Activated CD4-positive, alpha-beta T cell treated with anti-CD3 and anti-CD28 coated beads for 36 hours (primary cell): ENCODE measurements at regions not wholly inside any gene's neighbourhood (a gene's known extent, or its start where the extent isn't known, plus 50 kb on each side); places are given as distances from the start of the nearest gene placed in this dataset.

ENCODE experiments used
- ATAC-seq: fragments of 200-7000 bp; cut with Tn5 transposase; one replicate; pipeline ENCODE4 v1.10.0; 2021; ENCODE audit warnings: mild to moderate bottlenecking, moderate library complexity
- CTCF ChIA-PET: fragments of 350-600 bp; sonication (Branson Sonifier 250); formaldehyde crosslinking; loops from one replicate; lab custom pipeline; 2021; ENCODE audit warnings: antibody characterized with exemption; lab: Charles Lee
- POLR2A ChIA-PET: fragments of 350-600 bp; sonication (Branson Sonifier 250); formaldehyde crosslinking; loops from one replicate; lab custom pipeline; 2021; ENCODE audit warnings: antibody characterized with exemption, inconsistent platforms; lab: Charles Lee
- DNase-seq: peaks from one replicate; pipeline ENCODE4 v3.0.0-alpha.2; 2020
- H3K27ac Mint-ChIP-seq: one replicate; pipeline ENCODE4 v1.8.0; 2021; ENCODE audit warnings: mixed read lengths
- H3K27me3 Mint-ChIP-seq: one replicate; pipeline ENCODE4 v1.8.0; 2021; ENCODE audit warnings: mixed read lengths
- H3K36me3 Mint-ChIP-seq: one replicate; pipeline ENCODE4 v1.8.0; 2021; ENCODE audit warnings: low read depth, mixed read lengths
- H3K4me1 Mint-ChIP-seq: one replicate; pipeline ENCODE4 v1.8.0; 2021; ENCODE audit warnings: mixed read lengths
- H3K4me3 Mint-ChIP-seq: one replicate; pipeline ENCODE4 v1.8.0; 2021; ENCODE audit warnings: mild to moderate bottlenecking, moderate library complexity, mixed read lengths
- H3K9me3 Mint-ChIP-seq: one replicate; pipeline ENCODE4 v1.8.0; 2021; ENCODE audit warnings: low read depth, mixed read lengths
- intact Hi-C, 2 experiments: fragments of 100-400 bp; cut with DNase I in 1 of 2; cut with micrococcal nuclease in 1 of 2; formaldehyde crosslinking; loops; one replicate each; pipeline versions ENCODE4 v1.14.2 to v1.15.1; 2022 to 2024; cut with DNase I, micrococcal nuclease

GRCh38 chr6:96743496-96743895 is 93.8 kb downstream of the GPR63 start:
- H3K9me3 Mint-ChIP-seq, result no peaks in the 10 kb centered on the region
- H3K4me3 Mint-ChIP-seq, result no peak overlapping the region
- DNase-seq (no peak), ATAC-seq (no peak)
- H3K4me1 Mint-ChIP-seq, result no peaks in the 10 kb centered on the region
- CTCF ChIA-PET, result interaction anchor here (2.0 kb wide), 1 partner anchor 16 kb away, joined by 4 read pairs; no protein-coding TSS in a partner anchor
- no peak overlapping the region for H3K27ac Mint-ChIP-seq
- POLR2A ChIA-PET, result no interaction called here
- H3K36me3 Mint-ChIP-seq, result no peaks in the 10 kb centered on the region
- intact Hi-C loops, result no loop called here
- peaks cover 16% of the 10 kb centered on the region for H3K27me3 Mint-ChIP-seq

GRCh38 chr6:96742702-96743101 is 94.6 kb downstream of the GPR63 start:
- Mint-ChIP-seq H3K4me1 (no peaks in the 10 kb centered on the region), H3K4me3 (no peak overlapping the region), H3K27me3 (peaks cover 16% of the 10 kb centered on the region), H3K36me3 (no peaks in the 10 kb centered on the region), H3K27ac (no peak overlapping the region), H3K9me3 (no peaks in the 10 kb centered on the region)
- no peak for ATAC-seq
- POLR2A ChIA-PET, result no interaction called here
- CTCF ChIA-PET, result interaction anchor here (2.0 kb wide), 1 partner anchor 16 kb away, joined by 4 read pairs; no protein-coding TSS in a partner anchor
- DNase-seq, result no peak
- intact Hi-C loops, result no loop called here

DNA sequence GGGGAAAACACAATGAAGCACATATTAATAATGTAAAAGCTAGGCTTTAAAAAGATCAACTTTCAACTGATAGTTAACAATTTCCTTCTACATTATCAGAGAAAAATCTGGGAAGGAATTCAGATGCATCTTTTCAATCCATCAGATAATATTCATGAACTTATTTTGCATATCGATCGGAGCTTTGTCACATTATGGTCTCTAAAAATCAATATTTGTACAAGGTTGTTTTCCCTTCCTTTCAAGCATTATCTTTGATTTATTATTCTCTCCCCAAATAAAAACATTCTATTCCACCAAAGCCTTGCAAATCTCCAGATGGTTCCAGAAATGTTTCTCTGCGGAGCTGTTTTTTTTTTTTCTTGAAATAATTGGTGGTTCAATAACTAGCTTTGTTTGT is 101.9 kb downstream of the GPR63 start:
- ChIA-PET POLR2A (no interaction called here), CTCF (interaction anchor here (0.7 kb wide), 1 partner anchor 36 kb away, joined by 3 read pairs; no protein-coding TSS in a partner anchor)
- Mint-ChIP-seq H3K9me3 (no peaks in the 10 kb centered on the region), H3K4me3 (no peak overlapping the region), H3K4me1 (no peaks in the 10 kb centered on the region), H3K27ac (no peak overlapping the region), H3K36me3 (no peaks in the 10 kb centered on the region), H3K27me3 (peaks cover 5% of the 10 kb centered on the region)
- no peak for ATAC-seq
- intact Hi-C loops, result no loop called here
- no peak for DNase-seq

DNA sequence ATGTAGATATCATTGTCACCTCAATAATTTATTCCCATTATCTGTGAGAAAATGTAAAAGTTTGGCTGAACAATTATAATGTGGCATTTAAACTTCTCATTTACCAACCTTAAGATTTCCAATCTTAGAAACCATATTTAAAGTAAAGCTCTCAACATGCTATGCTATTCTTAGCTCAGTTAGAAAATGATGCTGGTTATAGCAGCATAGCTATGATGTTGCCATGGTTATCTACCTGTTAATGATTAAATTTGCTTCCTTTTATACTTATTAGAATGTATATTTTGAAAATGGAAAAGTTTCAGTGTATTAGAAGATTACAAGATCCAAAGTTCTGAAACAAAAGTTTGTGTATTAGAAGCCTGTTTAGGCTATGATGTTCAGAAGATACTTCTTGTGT is 110.1 kb downstream of the GPR63 start:
- Mint-ChIP-seq H3K27ac (no peak overlapping the region), H3K36me3 (no peaks in the 10 kb centered on the region), H3K9me3 (no peaks in the 10 kb centered on the region), H3K4me1 (no peaks in the 10 kb centered on the region), H3K27me3 (peaks cover 14% of the 10 kb centered on the region), H3K4me3 (no peak overlapping the region)
- POLR2A ChIA-PET, result no interaction called here
- ATAC-seq, result no peak
- intact Hi-C loops, result no loop called here
- CTCF ChIA-PET, result no interaction called here
- DNase-seq, result no peak

- no peak overlapping the region for H3K4me3 Mint-ChIP-seq
- ChIA-PET CTCF (no interaction called here), POLR2A (no interaction called here)
- intact Hi-C loops, result no loop called here
- no peak overlapping the region for H3K27ac Mint-ChIP-seq
- H3K9me3 Mint-ChIP-seq, result no peaks in the 10 kb centered on the region
- DNase-seq (no peak), ATAC-seq (no peak)
- no peaks in the 10 kb centered on the region for H3K4me1 Mint-ChIP-seq
- H3K27me3 Mint-ChIP-seq, result peaks cover 14% of the 10 kb centered on the region
- H3K36me3 Mint-ChIP-seq, result no peaks in the 10 kb centered on the region
These were observed 112.0 kb downstream of the GPR63 start for GRCh38 chr6:96725296-96725695.

- ChIA-PET POLR2A (no interaction called here), CTCF (no interaction called here)
- H3K27ac Mint-ChIP-seq, result no peak overlapping the region
- intact Hi-C loops, result no loop called here
- DNase-seq, result no peak
- H3K36me3 Mint-ChIP-seq, result no peaks in the 10 kb centered on the region
- no peaks in the 10 kb centered on the region for H3K9me3 Mint-ChIP-seq
- ATAC-seq, result no peak
- H3K4me1 Mint-ChIP-seq, result no peaks in the 10 kb centered on the region
- no peak overlapping the region for H3K4me3 Mint-ChIP-seq
- peaks cover 11% of the 10 kb centered on the region for H3K27me3 Mint-ChIP-seq
These were observed 112.6 kb downstream of the GPR63 start for GRCh38 chr6:96724641-96725040.

DNA sequence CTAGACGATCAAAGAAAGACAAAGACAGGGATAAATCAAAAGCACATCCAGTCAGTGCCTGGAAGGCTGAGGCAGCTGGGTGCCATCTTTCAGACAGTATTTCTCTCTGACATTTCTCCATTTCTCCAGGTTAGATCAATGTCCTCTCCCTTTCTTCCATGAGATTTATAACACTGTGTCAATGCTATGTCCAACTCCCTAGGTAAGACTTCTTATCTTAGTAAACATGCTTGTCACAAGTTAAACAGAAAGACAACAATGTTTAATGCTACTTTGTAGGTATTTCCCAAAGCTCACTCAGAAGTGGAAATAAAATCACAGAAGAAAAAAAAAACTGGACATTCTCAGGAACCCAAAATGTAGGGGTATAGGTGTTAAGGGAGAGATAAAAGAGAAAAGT is 113.9 kb downstream of the GPR63 start:
- CTCF ChIA-PET, result no interaction called here
- intact Hi-C loops, result no loop called here

GRCh38 chr6:96721227-96721626 is 116.0 kb downstream of the GPR63 start:
- Mint-ChIP-seq H3K4me1 (no peaks in the 10 kb centered on the region), H3K27ac (no peak overlapping the region), H3K36me3 (no peaks in the 10 kb centered on the region), H3K27me3 (peaks cover 13% of the 10 kb centered on the region), H3K4me3 (no peak overlapping the region), H3K9me3 (no peaks in the 10 kb centered on the region)
- no peak for DNase-seq
- ChIA-PET CTCF (no interaction called here), POLR2A (no interaction called here)
- no peak for ATAC-seq
- intact Hi-C loops, result no loop called here

More for the DNA sequence above, 113.9 kb downstream of the GPR63 start:
- POLR2A ChIA-PET, result no interaction called here
- Mint-ChIP-seq H3K27me3 (peaks cover 11% of the 10 kb centered on the region), H3K4me1 (no peaks in the 10 kb centered on the region), H3K27ac (no peak overlapping the region), H3K4me3 (no peak overlapping the region), H3K9me3 (no peaks in the 10 kb centered on the region), H3K36me3 (no peaks in the 10 kb centered on the region)
- DNase-seq (no peak), ATAC-seq (no peak)

GRCh38 chr6:96716221-96716620 is 121.1 kb downstream of the GPR63 start:
- POLR2A ChIA-PET, result no interaction called here

GRCh38 chr6:96715608-96716007 is 121.7 kb downstream of the GPR63 start:
- no peak for DNase-seq
- POLR2A ChIA-PET, result no interaction called here
- Mint-ChIP-seq H3K36me3 (no peaks in the 10 kb centered on the region), H3K9me3 (no peaks in the 10 kb centered on the region), H3K27ac (no peak overlapping the region), H3K4me1 (no peaks in the 10 kb centered on the region), H3K4me3 (no peak overlapping the region), H3K27me3 (peaks cover 2% of the 10 kb centered on the region)
- no peak for ATAC-seq
- intact Hi-C loops, result no loop called here
- CTCF ChIA-PET, result interaction anchor here (0.7 kb wide), 1 partner anchor 298 kb away, joined by 3 read pairs; no protein-coding TSS in a partner anchor

More at GRCh38 chr6:96716221-96716620, 121.1 kb downstream of the GPR63 start:
- no peaks in the 10 kb centered on the region for H3K36me3 Mint-ChIP-seq
- H3K4me3 Mint-ChIP-seq, result no peak overlapping the region
- CTCF ChIA-PET, result interaction anchor here (0.6 to 0.7 kb wide), 2 partner anchors 77 to 298 kb away, joined by 3 read pairs; no protein-coding TSS in a partner anchor
- DNase-seq (no peak), ATAC-seq (no peak)
- H3K4me1 Mint-ChIP-seq, result no peaks in the 10 kb centered on the region
- H3K27me3 Mint-ChIP-seq, result peaks cover 6% of the 10 kb centered on the region
- H3K27ac Mint-ChIP-seq, result no peak overlapping the region
- intact Hi-C loops, result no loop called here
- no peaks in the 10 kb centered on the region for H3K9me3 Mint-ChIP-seq

GRCh38 chr6:96704713-96705112 is 132.6 kb downstream of the GPR63 start:
- Mint-ChIP-seq H3K27ac (no peak overlapping the region), H3K36me3 (no peaks in the 10 kb centered on the region), H3K9me3 (no peaks in the 10 kb centered on the region), H3K4me3 (no peak overlapping the region), H3K4me1 (no peaks in the 10 kb centered on the region), H3K27me3 (peaks cover 5% of the 10 kb centered on the region)
- DNase-seq (peak; percentile 16), ATAC-seq (peak; percentile 97)
- POLR2A ChIA-PET, result interaction anchor here (0.7 kb wide), 1 partner anchor 26 kb away, joined by 4 read pairs; no protein-coding TSS in a partner anchor
- CTCF ChIA-PET, result no interaction called here
- intact Hi-C loops, result no loop called here

DNA sequence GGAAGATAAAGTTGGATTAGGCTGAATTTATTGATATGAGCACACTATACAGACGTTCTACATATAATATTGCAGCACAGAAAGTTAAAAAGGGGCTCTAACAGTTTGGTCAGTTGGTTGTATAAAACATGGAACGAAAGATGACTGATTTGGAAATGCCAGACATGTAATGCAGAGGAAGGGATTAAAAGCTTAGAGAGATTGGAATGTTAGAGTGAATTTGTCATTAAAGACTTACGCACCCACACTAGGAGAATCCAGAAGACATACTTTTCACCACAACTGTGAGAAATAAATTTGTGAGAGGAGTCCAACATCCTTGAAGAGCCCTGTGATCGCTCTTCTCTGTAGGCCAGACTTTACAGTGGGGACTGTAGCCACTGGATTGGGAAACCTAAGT is 134.7 kb downstream of the GPR63 start:
- POLR2A ChIA-PET, result no interaction called here
- no peaks in the 10 kb centered on the region for H3K9me3 Mint-ChIP-seq
- H3K27me3 Mint-ChIP-seq, result peaks cover 5% of the 10 kb centered on the region
- ATAC-seq, result no peak
- no peak for DNase-seq
- no peaks in the 10 kb centered on the region for H3K36me3 Mint-ChIP-seq
- no peaks in the 10 kb centered on the region for H3K4me1 Mint-ChIP-seq
- H3K4me3 Mint-ChIP-seq, result no peak overlapping the region
- no peak overlapping the region for H3K27ac Mint-ChIP-seq
- intact Hi-C loops, result no loop called here
- CTCF ChIA-PET, result no interaction called here
